ENCODE measurements at regions not wholly inside any gene's neighbourhood (a gene's known extent, or its start where the extent isn't known, plus 50 kb on each side); places are given as distances from the start of the nearest gene placed in this dataset.

GRCh38 chr3:43857361-43858293 is 166.9 kb downstream of the ABHD5 start:
- TF ChIP-seq CTCF (IDR thresholded peaks at IDR 0.05; ENCODE audit: insufficient read depth, low read depth, low read length, missing control alignments) = no peak
- H3K4me3 ChIP-seq (ENCODE audit: low read depth, low read length) = no peak overlapping the region
- no peak for DNase-seq (ENCODE audit: low read depth)

GRCh38 chr3:43858294-43858701 is 167.6 kb downstream of the ABHD5 start:
- no peak for TF ChIP-seq CTCF (IDR thresholded peaks at IDR 0.05; ENCODE audit: insufficient read depth, low read depth, low read length, missing control alignments)
- no peak overlapping the region for H3K4me3 ChIP-seq (ENCODE audit: low read depth, low read length)
- DNase-seq (ENCODE audit: low read depth) = no peak

GRCh38 chr3:43859766-43860165 is 169.0 kb downstream of the ABHD5 start:
- no peak for DNase-seq (ENCODE audit: low read depth)
- no peak overlapping the region for H3K4me3 ChIP-seq (ENCODE audit: low read depth, low read length)
- TF ChIP-seq CTCF (IDR thresholded peaks at IDR 0.05; ENCODE audit: insufficient read depth, low read depth, low read length, missing control alignments) = no peak

GRCh38 chr3:43861635-43862034 is 170.9 kb downstream of the ABHD5 start:
- TF ChIP-seq CTCF (IDR thresholded peaks at IDR 0.05; ENCODE audit: insufficient read depth, low read depth, low read length, missing control alignments) = no peak
- no peak for DNase-seq (ENCODE audit: low read depth)
- H3K4me3 ChIP-seq (ENCODE audit: low read depth, low read length) = no peak overlapping the region

- H3K4me3 ChIP-seq (ENCODE audit: low read depth, low read length) = no peak overlapping the region
- DNase-seq (ENCODE audit: low read depth) = no peak
- no peak for TF ChIP-seq CTCF (IDR thresholded peaks at IDR 0.05; ENCODE audit: insufficient read depth, low read depth, low read length, missing control alignments)
Observed at GRCh38 chr3:43862470-43862869, 171.7 kb downstream of the ABHD5 start.

GRCh38 chr3:43862992-43863805 is 172.5 kb downstream of the ABHD5 start:
- H3K4me3 ChIP-seq (ENCODE audit: low read depth, low read length) = no peak overlapping the region
- TF ChIP-seq CTCF (IDR thresholded peaks at IDR 0.05; ENCODE audit: insufficient read depth, low read depth, low read length, missing control alignments) = no peak
- DNase-seq (ENCODE audit: low read depth) = no peak
